COR-L47 (cell line): ENCODE measurements at regions not wholly inside any gene's neighbourhood (a gene's known extent, or its start where the extent isn't known, plus 50 kb on each side); places are given as distances from the start of the nearest gene placed in this dataset.
"Not testable (repeated sequence)": the region's sequence is repeated elsewhere in the genome, so short reads cannot be mapped to it uniquely, and the experiment has no call there.

ENCODE experiments used
- DNase-seq: peaks from one replicate; lab custom pipeline; 2025; lab: John Stamatoyannopoulos, UW

GRCh38 chr3:26145769-26146168, 355.9 kb downstream of the OXSM start:
- DNase-seq, result no peak

GRCh38 chr3:26157428-26157827, 367.5 kb downstream of the OXSM start:
- not testable (repeated sequence) for DNase-seq

GRCh38 chr3:26171006-26171405, 381.1 kb downstream of the OXSM start:
- no peak for DNase-seq

- no peak for DNase-seq
Observed at GRCh38 chr3:26191556-26191955, 401.7 kb downstream of the OXSM start.

- no peak for DNase-seq
Observed at GRCh38 chr3:26193558-26193957, 403.7 kb downstream of the OXSM start.

- no peak for DNase-seq
Observed at GRCh38 chr3:26196781-26197180, 406.9 kb downstream of the OXSM start.

GRCh38 chr3:26198609-26199008, 408.7 kb downstream of the OXSM start:
- no peak for DNase-seq

- DNase-seq, result no peak
Observed at GRCh38 chr3:26202169-26202568, 412.3 kb downstream of the OXSM start.

- DNase-seq, result no peak
Observed at GRCh38 chr3:26205475-26205874, 415.6 kb downstream of the OXSM start.

- DNase-seq, result no peak
Observed at GRCh38 chr3:26208201-26208600, 414.4 kb upstream of the LRRC3B start.

GRCh38 chr3:26229801-26230200, 392.8 kb upstream of the LRRC3B start:
- no peak for DNase-seq

- no peak for DNase-seq
Observed at GRCh38 chr3:26233374-26233773, 389.2 kb upstream of the LRRC3B start.

- DNase-seq, result no peak
Observed at GRCh38 chr3:26236531-26236930, 386.0 kb upstream of the LRRC3B start.

- no peak for DNase-seq
Observed at GRCh38 chr3:26237036-26237682, 385.4 kb upstream of the LRRC3B start.

GRCh38 chr3:26244586-26244985, 378.0 kb upstream of the LRRC3B start:
- DNase-seq, result not testable (repeated sequence)

GRCh38 chr3:26245236-26245635, 377.3 kb upstream of the LRRC3B start:
- DNase-seq, result no peak

GRCh38 chr3:26246901-26247300, 375.7 kb upstream of the LRRC3B start:
- DNase-seq, result no peak

- no peak for DNase-seq
Observed at GRCh38 chr3:26247712-26248111, 374.9 kb upstream of the LRRC3B start.

- DNase-seq, result no peak
Observed at GRCh38 chr3:26252001-26252400, 370.6 kb upstream of the LRRC3B start.

- DNase-seq, result no peak
Observed at GRCh38 chr3:26256224-26256623, 366.3 kb upstream of the LRRC3B start.

GRCh38 chr3:26259176-26259575, 363.4 kb upstream of the LRRC3B start:
- no peak for DNase-seq

GRCh38 chr3:26260139-26260538, 362.4 kb upstream of the LRRC3B start:
- DNase-seq, result no peak

- no peak for DNase-seq
Observed at GRCh38 chr3:26264708-26265107, 357.9 kb upstream of the LRRC3B start.

GRCh38 chr3:26271848-26272247, 350.7 kb upstream of the LRRC3B start:
- DNase-seq, result no peak

- no peak for DNase-seq
Observed at GRCh38 chr3:26273196-26273595, 349.4 kb upstream of the LRRC3B start.
